Stimulated activated effector memory CD8-positive, alpha-beta T cell treated with anti-CD3 and anti-CD28 coated beads, Interleukin-12 subunit alpha, Interleukin-12 subunit beta, amount 100 ng/mL, for 72 hours (primary cell): ENCODE measurements at regions not wholly inside any gene's neighbourhood (a gene's known extent, or its start where the extent isn't known, plus 50 kb on each side); places are given as distances from the start of the nearest gene placed in this dataset.

Source experiments
- ATAC-seq: fragments of 150-1000 bp; cut with Tn5 transposase; 2 replicates; pipeline ENCODE4 v1.10.0; 2021
- DNase-seq, 2 donors: peaks; one replicate each; pipeline ENCODE4 v3.0.0; 2021 to 2022; ENCODE audit warnings: low spot score in 2 of 2
- H3K27ac Mint-ChIP-seq: one replicate; pipeline ENCODE4 v1.8.0; 2022; ENCODE audit warnings: mild to moderate bottlenecking, mixed read lengths
- H3K36me3 Mint-ChIP-seq: one replicate; pipeline ENCODE4 v1.8.0; 2022; ENCODE audit warnings: mild to moderate bottlenecking, mixed read lengths
- H3K4me1 Mint-ChIP-seq: one replicate; pipeline ENCODE4 v1.8.0; 2022; ENCODE audit warnings: mixed read lengths
- H3K4me3 Mint-ChIP-seq: one replicate; pipeline ENCODE4 v1.8.0; 2022; ENCODE audit warnings: mild to moderate bottlenecking, mixed read lengths
- H3K9me3 Mint-ChIP-seq: one replicate; pipeline ENCODE4 v1.8.0; 2022; ENCODE audit warnings: mixed read lengths

DNA sequence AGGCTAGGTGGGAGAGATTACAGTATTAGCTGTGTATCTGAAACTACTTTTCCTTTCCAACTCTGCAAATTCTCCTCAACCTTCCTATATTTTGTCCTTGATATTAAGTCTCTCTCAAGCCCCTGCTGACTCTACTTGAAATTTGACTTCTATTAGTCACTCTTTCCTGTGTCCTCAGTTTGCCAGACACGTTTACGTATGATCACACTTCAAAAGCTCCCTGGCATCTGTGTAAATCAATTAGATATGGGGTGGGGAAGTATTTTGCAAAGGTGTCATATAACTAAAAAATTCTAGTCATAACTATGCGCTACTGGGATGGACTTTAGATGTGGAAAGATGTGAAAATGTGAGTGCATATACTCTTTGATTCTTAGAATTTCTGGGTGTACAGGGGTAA lies 67.4 kb upstream of the ARHGAP24 start:
- ATAC-seq: no peak
- Mint-ChIP-seq H3K4me3 (no peak overlapping the region), H3K9me3 (peaks cover 8% of the 10 kb centered on the region), H3K27ac (no peak overlapping the region), H3K4me1 (no peaks in the 10 kb centered on the region), H3K36me3 (no peaks in the 10 kb centered on the region)
- DNase-seq: no peak

DNA sequence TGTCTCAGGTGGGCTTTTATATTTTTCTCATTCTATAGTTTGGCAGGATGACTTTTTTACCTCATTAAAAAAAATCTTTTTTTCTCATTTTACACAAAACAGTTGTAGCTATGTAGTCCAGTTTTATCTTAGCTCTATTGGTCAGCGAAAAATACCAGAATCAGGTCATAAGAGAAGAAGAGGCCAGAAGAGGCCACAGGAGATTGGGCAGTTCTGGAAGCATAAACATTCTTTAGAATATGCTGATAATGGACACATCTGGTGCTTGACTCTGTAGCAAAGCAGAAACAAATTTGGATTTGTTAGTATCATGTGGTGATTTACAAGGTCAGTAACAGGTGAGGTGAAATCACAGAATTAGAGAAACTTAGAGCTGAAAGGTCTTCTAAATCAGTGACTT lies 66.6 kb upstream of the ARHGAP24 start:
- ATAC-seq (no peak), DNase-seq (no peak)
- no peaks in the 10 kb centered on the region for H3K36me3 Mint-ChIP-seq
- H3K27ac Mint-ChIP-seq: no peak overlapping the region
- H3K4me1 Mint-ChIP-seq: no peaks in the 10 kb centered on the region
- peaks cover 8% of the 10 kb centered on the region for H3K9me3 Mint-ChIP-seq
- no peak overlapping the region for H3K4me3 Mint-ChIP-seq

GRCh38 chr4:85409251-85409650 lies 65.7 kb upstream of the ARHGAP24 start:
- Mint-ChIP-seq H3K4me3 (no peak overlapping the region), H3K27ac (no peak overlapping the region), H3K4me1 (no peaks in the 10 kb centered on the region), H3K36me3 (no peaks in the 10 kb centered on the region), H3K9me3 (peaks cover 8% of the 10 kb centered on the region)
- ATAC-seq (no peak), DNase-seq (no peak)

- no peaks in the 10 kb centered on the region for H3K4me1 Mint-ChIP-seq
- peaks cover 12% of the 10 kb centered on the region for H3K9me3 Mint-ChIP-seq
- ATAC-seq: no peak
- no peaks in the 10 kb centered on the region for H3K36me3 Mint-ChIP-seq
- DNase-seq: no peak
- no peak overlapping the region for H3K27ac Mint-ChIP-seq
- no peak overlapping the region for H3K4me3 Mint-ChIP-seq
Measured at GRCh38 chr4:85411386-85411785, 63.6 kb upstream of the ARHGAP24 start.

GRCh38 chr4:85414972-85415371 lies 60.0 kb upstream of the ARHGAP24 start:
- Mint-ChIP-seq H3K9me3 (peaks cover 14% of the 10 kb centered on the region), H3K4me1 (no peaks in the 10 kb centered on the region), H3K27ac (no peak overlapping the region), H3K4me3 (no peak overlapping the region), H3K36me3 (no peaks in the 10 kb centered on the region)
- DNase-seq: no peak
- no peak for ATAC-seq

- DNase-seq: no peak
- no peak overlapping the region for H3K4me3 Mint-ChIP-seq
- ATAC-seq: no peak
- H3K4me1 Mint-ChIP-seq: no peaks in the 10 kb centered on the region
- H3K9me3 Mint-ChIP-seq: peaks cover 20% of the 10 kb centered on the region
- H3K27ac Mint-ChIP-seq: no peak overlapping the region
- H3K36me3 Mint-ChIP-seq: no peaks in the 10 kb centered on the region
Measured at GRCh38 chr4:85416094-85416493, 58.9 kb upstream of the ARHGAP24 start.

DNA sequence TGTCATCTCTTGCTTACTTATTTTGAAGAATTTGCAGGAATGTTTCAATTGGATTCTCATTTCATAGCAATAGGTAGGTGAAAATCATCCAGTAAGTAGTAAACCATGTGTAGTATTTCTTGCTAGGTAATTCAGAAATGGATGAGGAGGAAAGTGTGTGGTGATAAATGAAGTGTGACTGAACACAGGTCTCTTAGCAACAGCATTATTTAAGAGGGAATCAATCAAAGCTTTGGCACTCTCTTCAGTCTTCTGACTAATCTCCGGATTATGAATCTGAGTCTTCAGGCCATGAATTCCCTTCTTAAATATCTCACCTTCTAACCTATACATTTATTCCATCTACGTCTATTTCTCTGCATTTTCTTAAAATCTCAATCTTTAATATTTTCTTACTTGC lies 55.8 kb upstream of the ARHGAP24 start:
- Mint-ChIP-seq H3K27ac (no peak overlapping the region), H3K36me3 (no peaks in the 10 kb centered on the region), H3K4me3 (no peak overlapping the region)

GRCh38 chr4:85420831-85421230 lies 54.1 kb upstream of the ARHGAP24 start:
- no peak overlapping the region for H3K27ac Mint-ChIP-seq
- no peak for ATAC-seq
- no peak overlapping the region for H3K4me3 Mint-ChIP-seq
- H3K9me3 Mint-ChIP-seq: peaks cover 15% of the 10 kb centered on the region
- no peaks in the 10 kb centered on the region for H3K36me3 Mint-ChIP-seq
- H3K4me1 Mint-ChIP-seq: no peaks in the 10 kb centered on the region
- no peak for DNase-seq

More for the DNA sequence above, 55.8 kb upstream of the ARHGAP24 start:
- DNase-seq (no peak), ATAC-seq (no peak)
- Mint-ChIP-seq H3K4me1 (no peaks in the 10 kb centered on the region), H3K9me3 (peaks cover 19% of the 10 kb centered on the region)

- Mint-ChIP-seq H3K36me3 (no peaks in the 10 kb centered on the region), H3K27ac (no peak overlapping the region), H3K4me3 (no peak overlapping the region), H3K4me1 (no peaks in the 10 kb centered on the region), H3K9me3 (peaks cover 13% of the 10 kb centered on the region)
- ATAC-seq (no peak), DNase-seq (no peak)
Measured at GRCh38 chr4:85423431-85423830, 51.5 kb upstream of the ARHGAP24 start.
